ENCODE measurements at regions not wholly inside any gene's neighbourhood (a gene's known extent, or its start where the extent isn't known, plus 50 kb on each side); places are given as distances from the start of the nearest gene placed in this dataset.

GRCh38 chr2:15863089-15863488 lies 77.3 kb upstream of the MYCN start:
- TF ChIP-seq, protein P1, sequence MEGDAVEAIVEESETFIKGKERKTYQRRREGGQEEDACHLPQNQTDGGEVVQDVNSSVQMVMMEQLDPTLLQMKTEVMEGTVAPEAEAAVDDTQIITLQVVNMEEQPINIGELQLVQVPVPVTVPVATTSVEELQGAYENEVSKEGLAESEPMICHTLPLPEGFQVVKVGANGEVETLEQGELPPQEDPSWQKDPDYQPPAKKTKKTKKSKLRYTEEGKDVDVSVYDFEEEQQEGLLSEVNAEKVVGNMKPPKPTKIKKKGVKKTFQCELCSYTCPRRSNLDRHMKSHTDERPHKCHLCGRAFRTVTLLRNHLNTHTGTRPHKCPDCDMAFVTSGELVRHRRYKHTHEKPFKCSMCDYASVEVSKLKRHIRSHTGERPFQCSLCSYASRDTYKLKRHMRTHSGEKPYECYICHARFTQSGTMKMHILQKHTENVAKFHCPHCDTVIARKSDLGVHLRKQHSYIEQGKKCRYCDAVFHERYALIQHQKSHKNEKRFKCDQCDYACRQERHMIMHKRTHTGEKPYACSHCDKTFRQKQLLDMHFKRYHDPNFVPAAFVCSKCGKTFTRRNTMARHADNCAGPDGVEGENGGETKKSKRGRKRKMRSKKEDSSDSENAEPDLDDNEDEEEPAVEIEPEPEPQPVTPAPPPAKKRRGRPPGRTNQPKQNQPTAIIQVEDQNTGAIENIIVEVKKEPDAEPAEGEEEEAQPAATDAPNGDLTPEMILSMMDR (IDR thresholded peaks at IDR 0.05; ENCODE audit: low read length, missing control alignments): no peak
- H3K4me3 ChIP-seq (replicated peaks; ENCODE audit: low read depth, low read length): no peak overlapping the region

GRCh38 chr2:15863494-15864175 lies 76.7 kb upstream of the MYCN start:
- H3K4me3 ChIP-seq (replicated peaks; ENCODE audit: low read depth, low read length): no peak overlapping the region
- TF ChIP-seq, protein P1 (IDR thresholded peaks at IDR 0.05; ENCODE audit: low read length, missing control alignments): no peak
- no peak for DNase-seq (ENCODE audit: low read depth)

More at GRCh38 chr2:15863089-15863488, 77.3 kb upstream of the MYCN start:
- no peak for DNase-seq (ENCODE audit: low read depth)

- no peak overlapping the region for H3K4me3 ChIP-seq (replicated peaks; ENCODE audit: low read depth, low read length)
- TF ChIP-seq, protein P1 (IDR thresholded peaks at IDR 0.05; ENCODE audit: low read length, missing control alignments): no peak
These were observed 76.1 kb upstream of the MYCN start for GRCh38 chr2:15864176-15864769.

DNA sequence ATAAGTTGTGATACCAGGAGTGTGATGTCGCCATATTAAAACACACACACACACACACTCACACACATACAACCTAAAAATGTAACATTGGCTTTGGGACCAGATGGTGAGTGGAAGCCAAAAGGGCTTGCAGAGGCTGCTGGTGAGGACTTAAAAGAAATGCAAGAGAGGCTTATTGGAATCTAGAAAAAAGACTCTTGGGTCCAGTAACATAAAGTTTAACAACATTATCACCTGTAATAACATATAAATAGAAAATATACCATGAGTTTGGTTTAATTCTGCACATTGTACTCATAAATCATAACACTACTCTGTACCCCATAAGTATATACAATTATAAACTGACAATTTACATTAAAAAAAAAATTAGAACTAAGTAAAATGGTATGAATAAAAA lies 74.4 kb upstream of the MYCN start:
- no peak overlapping the region for H3K4me3 ChIP-seq (replicated peaks; ENCODE audit: low read depth, low read length)
- DNase-seq (ENCODE audit: low read depth): no peak
- TF ChIP-seq, protein P1 (IDR thresholded peaks at IDR 0.05; ENCODE audit: low read length, missing control alignments): no peak

More at GRCh38 chr2:15864176-15864769, 76.1 kb upstream of the MYCN start:
- DNase-seq (ENCODE audit: low read depth): no peak

GRCh38 chr2:15866563-15867193 lies 73.7 kb upstream of the MYCN start:
- DNase-seq (ENCODE audit: low read depth): no peak
- no peak overlapping the region for H3K4me3 ChIP-seq (replicated peaks; ENCODE audit: low read depth, low read length)
- TF ChIP-seq, protein P1 (IDR thresholded peaks at IDR 0.05; ENCODE audit: low read length, missing control alignments): no peak

DNA sequence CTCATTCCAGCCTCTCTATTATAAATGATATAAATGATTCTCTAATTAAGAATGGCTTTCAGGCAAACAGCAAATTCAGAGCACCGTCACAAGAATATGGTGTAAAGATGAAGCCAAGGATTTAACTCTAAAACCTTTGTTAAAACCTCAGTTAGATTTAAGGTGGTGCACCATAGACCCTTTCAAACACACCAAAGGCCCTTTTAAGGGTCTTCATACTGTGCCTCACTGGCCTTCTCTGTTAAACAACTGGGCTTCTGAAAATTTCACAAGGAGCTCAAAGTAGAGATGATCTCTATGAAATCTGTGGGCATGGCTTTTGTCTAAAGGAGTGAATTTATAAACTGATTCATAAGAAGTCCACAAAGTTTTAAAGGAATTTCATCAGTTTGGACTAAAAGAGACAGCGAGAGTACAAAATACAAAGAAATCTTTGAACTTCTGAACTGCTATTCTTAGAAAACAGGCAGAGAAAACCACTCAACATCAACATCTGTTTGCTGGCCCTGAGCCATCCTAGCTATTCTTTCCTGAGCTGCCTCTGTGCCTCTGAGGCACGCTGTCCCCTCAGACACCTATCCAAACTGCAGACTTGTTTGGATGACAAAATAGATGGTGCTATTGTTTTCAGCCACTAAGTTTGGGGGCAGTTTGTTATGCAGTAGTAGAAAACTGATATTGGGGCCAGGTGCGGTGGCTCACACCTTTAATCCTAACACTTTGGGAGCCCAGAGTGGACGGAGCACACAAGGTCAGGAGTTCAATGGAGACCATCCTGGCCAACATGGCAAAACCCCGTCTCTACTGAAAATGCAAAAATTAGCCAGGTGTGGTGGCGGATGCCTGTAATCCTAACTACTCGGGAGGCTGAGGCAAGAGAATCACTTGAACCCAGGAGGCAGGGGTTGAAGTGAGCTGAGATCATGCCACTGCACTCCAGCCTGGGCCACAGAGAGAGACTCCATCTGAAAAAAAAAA lies 72.9 kb upstream of the MYCN start:
- no peak for DNase-seq (ENCODE audit: low read depth)
- TF ChIP-seq, protein P1 (IDR thresholded peaks at IDR 0.05; ENCODE audit: low read length, missing control alignments): no peak
- H3K4me3 ChIP-seq (replicated peaks; ENCODE audit: low read depth, low read length): no peak overlapping the region
